HEK293 (cell line): ENCODE measurements at regions not wholly inside any gene's neighbourhood (a gene's known extent, or its start where the extent isn't known, plus 50 kb on each side); places are given as distances from the start of the nearest gene placed in this dataset.

Source experiments
- CTCF ChIA-PET: fragments of 350-600 bp; formaldehyde crosslinking; extraction: SDS; loops from one replicate; lab custom pipeline; 2021; ENCODE audit warnings: antibody characterized with exemption; lab: Yijun Ruan, JAX
- POLR2A ChIA-PET: fragments of 300-600 bp; formaldehyde crosslinking; extraction: SDS; loops from one replicate; lab custom pipeline; 2020; ENCODE audit warnings: antibody characterized with exemption, inconsistent platforms; lab: Yijun Ruan, JAX
- H3K27ac ChIP-seq: fragments of 200-500 bp; sonication (Bioruptor generic); 2 replicates; pipeline ENCODE4 v1.5.1; 2014; ENCODE audit warnings: low read depth, low read length, control low read depth, inconsistent platforms; ENCODE audit errors: extremely low read depth
- H3K36me3 ChIP-seq, 2 experiments: fragments of 200-500 bp in 1 of 2; sonication (Bioruptor generic) in 1 of 2; 1 replicate in 1 of 2; 2 replicates in 1 of 2; pipeline ENCODE4 v1.5.1; 2014 to 2017; ENCODE audit warnings: inconsistent platforms in 2 of 2, low read length in 2 of 2; ENCODE audit not compliant: control insufficient read depth in 2 of 2, insufficient read depth in 1 of 2
- H3K4me1 ChIP-seq: fragments of 200-500 bp; sonication (Bioruptor generic); 2 replicates; pipeline ENCODE4 v1.5.1; 2014; ENCODE audit warnings: mild to moderate bottlenecking, low read length, inconsistent platforms; ENCODE audit not compliant: control insufficient read depth, insufficient read depth
- H3K4me3 ChIP-seq: 2 replicates; pipeline ENCODE4 v1.5.1; 2011; ENCODE audit warnings: low read depth, mild to moderate bottlenecking, control low read depth, low read length, moderate library complexity
- H3K9me3 ChIP-seq: fragments of 200-500 bp; sonication (Bioruptor generic); 2 replicates; pipeline ENCODE4 v1.5.1; 2014; ENCODE audit warnings: low read depth, low read length, inconsistent platforms; ENCODE audit not compliant: control insufficient read depth, insufficient read depth
- BCL11B ChIP-seq: fragments of 450-650 bp; formaldehyde crosslinking; IDR thresholded peaks from 2 replicates; pipeline ENCODE4 v1.5.1; 2016; ENCODE audit warnings: low read depth, missing biosample characterization, missing genetic modification characterization
- GLI4 ChIP-seq: fragments of 450-650 bp; formaldehyde crosslinking; IDR thresholded peaks from 2 replicates; pipeline ENCODE4 v1.5.1; 2016; ENCODE audit warnings: missing biosample characterization, missing genetic modification characterization
- RBAK ChIP-seq: fragments of 450-650 bp; formaldehyde crosslinking; IDR thresholded peaks from 2 replicates; pipeline ENCODE4 v1.5.1; 2016; ENCODE audit warnings: missing biosample characterization, missing genetic modification characterization
- REPIN1 ChIP-seq: fragments of 450-650 bp; formaldehyde crosslinking; IDR thresholded peaks from 2 replicates; pipeline ENCODE4 v1.5.1; 2017; ENCODE audit warnings: missing biosample characterization, missing genetic modification characterization, low read depth
- YY2 ChIP-seq: fragments of 450-650 bp; formaldehyde crosslinking; IDR thresholded peaks from 2 replicates; pipeline ENCODE4 v1.5.1; 2016; ENCODE audit warnings: missing biosample characterization, missing genetic modification characterization
- ZNF169 ChIP-seq: fragments of 450-650 bp; formaldehyde crosslinking; IDR thresholded peaks from 2 replicates; pipeline ENCODE4 v1.5.1; 2016; ENCODE audit warnings: missing biosample characterization, missing genetic modification characterization
- ZNF324 ChIP-seq: fragments of 450-650 bp; formaldehyde crosslinking; IDR thresholded peaks from 2 replicates; pipeline ENCODE4 v1.5.1; 2016; ENCODE audit warnings: missing biosample characterization, missing genetic modification characterization
- ZNF610 ChIP-seq: fragments of 450-650 bp; formaldehyde crosslinking; IDR thresholded peaks from 2 replicates; pipeline ENCODE4 v1.5.1; 2016; ENCODE audit warnings: missing biosample characterization, missing genetic modification characterization, borderline replicate concordance
- ZNF658 ChIP-seq: fragments of 450-650 bp; formaldehyde crosslinking; IDR thresholded peaks from 2 replicates; pipeline ENCODE4; 2016; ENCODE audit warnings: missing biosample characterization, missing genetic modification characterization
- ZNF701 ChIP-seq: fragments of 450-650 bp; formaldehyde crosslinking; IDR thresholded peaks from 2 replicates; pipeline ENCODE4 v1.5.1; 2016; ENCODE audit warnings: missing biosample characterization, missing genetic modification characterization
- ZNF791 ChIP-seq: fragments of 450-650 bp; formaldehyde crosslinking; IDR thresholded peaks from 2 replicates; pipeline ENCODE4 v1.5.1; 2016; ENCODE audit warnings: missing biosample characterization, missing genetic modification characterization
- ZNF843 ChIP-seq: fragments of 450-650 bp; formaldehyde crosslinking; IDR thresholded peaks from 2 replicates; pipeline ENCODE4 v1.5.1; 2016; ENCODE audit warnings: missing biosample characterization, missing genetic modification characterization
- ZSCAN23 ChIP-seq: fragments of 450-650 bp; formaldehyde crosslinking; IDR thresholded peaks from 2 replicates; pipeline ENCODE4 v1.5.1; 2016; ENCODE audit warnings: missing biosample characterization, missing genetic modification characterization
- TF ChIP-seq, protein P1 (sequence below): fragments of 450-650 bp; formaldehyde crosslinking; IDR thresholded peaks from 2 replicates; pipeline ENCODE4 v1.5.1; 2016; ENCODE audit warnings: missing biosample characterization, missing genetic modification characterization, borderline replicate concordance
- TF ChIP-seq, protein P2 (sequence below): fragments of 450-650 bp; formaldehyde crosslinking; optimal IDR thresholded peaks from 2 replicates; pipeline ENCODE3; 2016; ENCODE audit warnings: missing biosample characterization, mild to moderate bottlenecking, missing genetic modification characterization
- TF ChIP-seq, protein P3 (sequence below): fragments of 450-650 bp; IDR thresholded peaks from 2 replicates; pipeline ENCODE4 v1.5.1; 2018; ENCODE audit warnings: missing biosample characterization, missing genetic modification characterization
- TF ChIP-seq, protein P4 (sequence below): fragments of 450-650 bp; formaldehyde crosslinking; IDR thresholded peaks from 2 replicates; pipeline ENCODE4 v1.5.1; 2017; ENCODE audit warnings: missing biosample characterization, missing genetic modification characterization
- TF ChIP-seq, protein P5 (sequence below): fragments of 450-650 bp; formaldehyde crosslinking; IDR thresholded peaks from 2 replicates; pipeline ENCODE4 v1.5.1; 2017; ENCODE audit warnings: missing biosample characterization, missing genetic modification characterization

DNA sequence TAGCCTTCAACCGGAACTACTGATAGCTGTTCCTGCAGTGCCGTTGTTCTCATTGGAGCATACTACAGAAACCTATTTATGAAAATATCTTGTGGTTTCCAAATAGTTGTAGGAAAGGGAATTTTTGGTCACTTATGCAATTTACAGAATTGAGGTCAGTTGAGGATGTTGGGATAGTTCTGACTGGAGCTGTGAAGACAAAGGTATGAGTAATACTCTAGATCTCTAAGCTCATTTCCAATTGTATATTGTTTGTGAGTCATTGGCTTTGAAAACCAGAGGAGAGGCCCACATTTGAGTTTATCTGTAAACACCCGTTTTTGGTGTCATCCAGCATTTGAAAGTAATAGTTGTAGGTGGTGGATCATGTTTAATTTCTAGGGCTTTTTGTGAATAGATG is 561.3 kb upstream of the WWC1 start (continued):
- TF ChIP-seq, protein P1, sequence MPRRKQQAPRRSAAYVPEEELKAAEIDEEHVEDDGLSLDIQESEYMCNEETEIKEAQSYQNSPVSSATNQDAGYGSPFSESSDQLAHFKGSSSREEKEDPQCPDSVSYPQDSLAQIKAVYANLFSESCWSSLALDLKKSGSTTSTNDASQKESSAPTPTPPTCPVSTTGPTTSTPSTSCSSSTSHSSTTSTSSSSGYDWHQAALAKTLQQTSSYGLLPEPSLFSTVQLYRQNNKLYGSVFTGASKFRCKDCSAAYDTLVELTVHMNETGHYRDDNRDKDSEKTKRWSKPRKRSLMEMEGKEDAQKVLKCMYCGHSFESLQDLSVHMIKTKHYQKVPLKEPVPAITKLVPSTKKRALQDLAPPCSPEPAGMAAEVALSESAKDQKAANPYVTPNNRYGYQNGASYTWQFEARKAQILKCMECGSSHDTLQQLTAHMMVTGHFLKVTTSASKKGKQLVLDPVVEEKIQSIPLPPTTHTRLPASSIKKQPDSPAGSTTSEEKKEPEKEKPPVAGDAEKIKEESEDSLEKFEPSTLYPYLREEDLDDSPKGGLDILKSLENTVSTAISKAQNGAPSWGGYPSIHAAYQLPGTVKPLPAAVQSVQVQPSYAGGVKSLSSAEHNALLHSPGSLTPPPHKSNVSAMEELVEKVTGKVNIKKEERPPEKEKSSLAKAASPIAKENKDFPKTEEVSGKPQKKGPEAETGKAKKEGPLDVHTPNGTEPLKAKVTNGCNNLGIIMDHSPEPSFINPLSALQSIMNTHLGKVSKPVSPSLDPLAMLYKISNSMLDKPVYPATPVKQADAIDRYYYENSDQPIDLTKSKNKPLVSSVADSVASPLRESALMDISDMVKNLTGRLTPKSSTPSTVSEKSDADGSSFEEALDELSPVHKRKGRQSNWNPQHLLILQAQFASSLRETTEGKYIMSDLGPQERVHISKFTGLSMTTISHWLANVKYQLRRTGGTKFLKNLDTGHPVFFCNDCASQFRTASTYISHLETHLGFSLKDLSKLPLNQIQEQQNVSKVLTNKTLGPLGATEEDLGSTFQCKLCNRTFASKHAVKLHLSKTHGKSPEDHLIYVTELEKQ (tag by site-specific recombination) = no peak
- TF ChIP-seq, protein P2, sequence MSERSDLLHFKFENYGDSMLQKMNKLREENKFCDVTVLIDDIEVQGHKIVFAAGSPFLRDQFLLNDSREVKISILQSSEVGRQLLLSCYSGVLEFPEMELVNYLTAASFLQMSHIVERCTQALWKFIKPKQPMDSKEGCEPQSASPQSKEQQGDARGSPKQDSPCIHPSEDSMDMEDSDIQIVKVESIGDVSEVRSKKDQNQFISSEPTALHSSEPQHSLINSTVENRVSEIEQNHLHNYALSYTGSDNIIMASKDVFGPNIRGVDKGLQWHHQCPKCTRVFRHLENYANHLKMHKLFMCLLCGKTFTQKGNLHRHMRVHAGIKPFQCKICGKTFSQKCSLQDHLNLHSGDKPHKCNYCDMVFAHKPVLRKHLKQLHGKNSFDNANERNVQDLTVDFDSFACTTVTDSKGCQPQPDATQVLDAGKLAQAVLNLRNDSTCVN = no peak
- no peak for TF ChIP-seq REPIN1 (tag by site-specific recombination)
- no peak for TF ChIP-seq ZNF701 (tag by site-specific recombination)
- TF ChIP-seq ZSCAN23 (tag by site-specific recombination) = no peak
- TF ChIP-seq, all 188 proteins: peak for 0

DNA sequence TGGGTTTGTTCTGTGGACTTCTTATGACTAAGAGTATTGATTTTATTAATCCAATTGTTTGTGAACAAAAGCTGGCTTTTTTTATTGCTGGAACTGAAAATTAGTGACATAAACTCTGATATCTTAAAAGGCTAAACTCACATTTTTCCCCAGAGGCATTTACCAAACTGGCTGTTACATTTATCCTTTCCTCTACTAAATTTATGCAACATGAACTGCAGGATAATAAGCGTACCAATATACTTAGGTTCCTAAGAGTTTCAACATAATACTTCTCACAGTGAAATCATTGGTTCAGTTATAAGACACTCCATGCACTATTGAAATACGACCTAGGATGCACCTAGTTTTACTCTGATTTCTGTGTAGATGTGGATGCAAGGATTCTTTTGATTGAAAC is 560.8 kb upstream of the WWC1 start:
- TF ChIP-seq, protein P3, sequence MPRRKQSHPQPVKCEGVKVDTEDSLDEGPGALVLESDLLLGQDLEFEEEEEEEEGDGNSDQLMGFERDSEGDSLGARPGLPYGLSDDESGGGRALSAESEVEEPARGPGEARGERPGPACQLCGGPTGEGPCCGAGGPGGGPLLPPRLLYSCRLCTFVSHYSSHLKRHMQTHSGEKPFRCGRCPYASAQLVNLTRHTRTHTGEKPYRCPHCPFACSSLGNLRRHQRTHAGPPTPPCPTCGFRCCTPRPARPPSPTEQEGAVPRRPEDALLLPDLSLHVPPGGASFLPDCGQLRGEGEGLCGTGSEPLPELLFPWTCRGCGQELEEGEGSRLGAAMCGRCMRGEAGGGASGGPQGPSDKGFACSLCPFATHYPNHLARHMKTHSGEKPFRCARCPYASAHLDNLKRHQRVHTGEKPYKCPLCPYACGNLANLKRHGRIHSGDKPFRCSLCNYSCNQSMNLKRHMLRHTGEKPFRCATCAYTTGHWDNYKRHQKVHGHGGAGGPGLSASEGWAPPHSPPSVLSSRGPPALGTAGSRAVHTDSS (tag by site-specific recombination) = no peak
- TF ChIP-seq GLI4 (tag by site-specific recombination) (no peak), ZNF169 (tag by site-specific recombination) (no peak), ZNF610 (tag by site-specific recombination) (no peak), RBAK (tag by site-specific recombination) (no peak), ZNF791 (tag by site-specific recombination) (no peak), ZNF324 (tag by site-specific recombination) (no peak), ZNF658 (tag by site-specific recombination) (no peak), YY2 (tag by site-specific recombination) (no peak), BCL11B (tag by site-specific recombination) (no peak), ZNF843 (no peak)
- TF ChIP-seq, protein P4, sequence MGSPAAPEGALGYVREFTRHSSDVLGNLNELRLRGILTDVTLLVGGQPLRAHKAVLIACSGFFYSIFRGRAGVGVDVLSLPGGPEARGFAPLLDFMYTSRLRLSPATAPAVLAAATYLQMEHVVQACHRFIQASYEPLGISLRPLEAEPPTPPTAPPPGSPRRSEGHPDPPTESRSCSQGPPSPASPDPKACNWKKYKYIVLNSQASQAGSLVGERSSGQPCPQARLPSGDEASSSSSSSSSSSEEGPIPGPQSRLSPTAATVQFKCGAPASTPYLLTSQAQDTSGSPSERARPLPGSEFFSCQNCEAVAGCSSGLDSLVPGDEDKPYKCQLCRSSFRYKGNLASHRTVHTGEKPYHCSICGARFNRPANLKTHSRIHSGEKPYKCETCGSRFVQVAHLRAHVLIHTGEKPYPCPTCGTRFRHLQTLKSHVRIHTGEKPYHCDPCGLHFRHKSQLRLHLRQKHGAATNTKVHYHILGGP (tag by site-specific recombination) = no peak
- TF ChIP-seq, protein P5, sequence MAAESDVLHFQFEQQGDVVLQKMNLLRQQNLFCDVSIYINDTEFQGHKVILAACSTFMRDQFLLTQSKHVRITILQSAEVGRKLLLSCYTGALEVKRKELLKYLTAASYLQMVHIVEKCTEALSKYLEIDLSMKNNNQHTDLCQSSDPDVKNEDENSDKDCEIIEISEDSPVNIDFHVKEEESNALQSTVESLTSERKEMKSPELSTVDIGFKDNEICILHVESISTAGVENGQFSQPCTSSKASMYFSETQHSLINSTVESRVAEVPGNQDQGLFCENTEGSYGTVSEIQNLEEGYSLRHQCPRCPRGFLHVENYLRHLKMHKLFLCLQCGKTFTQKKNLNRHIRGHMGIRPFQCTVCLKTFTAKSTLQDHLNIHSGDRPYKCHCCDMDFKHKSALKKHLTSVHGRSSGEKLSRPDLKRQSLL (tag by site-specific recombination) = no peak
- POLR2A ChIA-PET = no interaction called here
- H3K9me3 ChIP-seq = no peaks in the 10 kb centered on the region
- no peak overlapping the region for H3K4me3 ChIP-seq
- H3K27ac ChIP-seq = no peak overlapping the region
- CTCF ChIA-PET = interaction anchor here (0.7 to 1.9 kb wide), 2 partner anchors 234 to 316 kb away, joined by 3 to 5 read pairs; no protein-coding TSS in a partner anchor
- H3K4me1 ChIP-seq = no peaks in the 10 kb centered on the region
- H3K36me3 ChIP-seq = no peaks in the 10 kb centered on the region
